Gastrocnemius medialis (tissue), 4 donors: ENCODE measurements at regions not wholly inside any gene's neighbourhood (a gene's known extent, or its start where the extent isn't known, plus 50 kb on each side); places are given as distances from the start of the nearest gene placed in this dataset.

Experiments used
- ATAC-seq, 2 donors: fragments of 150-250 bp; one replicate each; pipeline ENCODE4 v1.9.1; 2016
- DNase-seq, 2 donors: peaks; one replicate each; pipeline ENCODE4 v3.0.0-alpha.2; 2019
- H3K27ac ChIP-seq, 4 donors: fragments of 200-600 bp; sonication (generic); 1 replicate in 1 of 4; 2 replicates in 3 of 4; pipeline ENCODE4 v1.5.1; 2016 to 2018; ENCODE audit warnings: mild to moderate bottlenecking in 2 of 4, moderate library complexity in 1 of 4
- H3K27me3 ChIP-seq, 3 donors: fragments of 200-600 bp; sonication (generic) in 2 of 3; 1 replicate in 1 of 3; 2 replicates in 2 of 3; pipeline versions ENCODE4 v1.5.1 to v1.6.0; 2016 to 2019; ENCODE audit warnings: mild to moderate bottlenecking in 1 of 3, moderate library complexity in 1 of 3
- H3K36me3 ChIP-seq, 2 donors: fragments of 200-600 bp; sonication (generic) in 1 of 2; one replicate each; pipeline ENCODE4 v1.5.1; 2017 to 2018
- H3K4me1 ChIP-seq, 2 donors: fragments of 200-600 bp; sonication (generic) in 1 of 2; one replicate each; pipeline ENCODE4 v1.5.1; 2016 to 2017; ENCODE audit warnings: mild to moderate bottlenecking in 2 of 2
- H3K4me3 ChIP-seq, 4 donors: fragments of 200-600 bp; sonication (generic) in 3 of 4; 1 replicate in 1 of 4; 2 replicates in 3 of 4; pipeline ENCODE4 v1.5.1; 2016 to 2019; ENCODE audit warnings: mild to moderate bottlenecking in 2 of 4
- H3K9me3 ChIP-seq, 3 donors: fragments of 200-600 bp; sonication (generic) in 2 of 3; 1 replicate in 1 of 3; 2 replicates in 2 of 3; pipeline ENCODE4 v1.5.1; 2016 to 2019
- CTCF ChIP-seq, 5 experiments: fragments of 450-650 bp in 3 of 5; fragments of 200-600 bp in 2 of 5; sonication (generic) in 2 of 5; IDR thresholded peaks in 4 of 5; conservative IDR thresholded peaks in 1 of 5; 1 replicate in 4 of 5; 2 replicates in 1 of 5; pipeline ENCODE4 v1.5.1; 2016 to 2019; ENCODE audit warnings: antibody characterized with exemption in 5 of 5, mild to moderate bottlenecking in 3 of 5, moderate library complexity in 3 of 5
- POLR2A ChIP-seq, 2 donors: fragments of 450-650 bp; IDR thresholded peaks; one replicate each; pipeline ENCODE4 v1.6.1; 2017; ENCODE audit warnings: antibody characterized with exemption in 2 of 2, mild to moderate bottlenecking in 2 of 2, moderate library complexity in 2 of 2
- in situ Hi-C, 4 donors: fragments of 200-750 bp; cut with MboI; loops; one replicate each; pipeline versions ENCODE4 v1.15.0 to v1.8.0; 2017; ENCODE audit warnings: low sequenced_read_pairs in 4 of 4
- intact Hi-C: fragments of 100-400 bp; cut with DNase I; formaldehyde crosslinking; loops from one replicate; pipeline ENCODE4 v1.15.1; 2023; ENCODE audit warnings: low total_unique reads

- H3K36me3 ChIP-seq, result no peaks in the 10 kb centered on the region
- no peaks in the 10 kb centered on the region for H3K4me1 ChIP-seq
- DNase-seq (no peak), ATAC-seq (no peak)
- intact Hi-C loops, result no loop called here
- in situ Hi-C loops, result no loop called here
- H3K9me3 ChIP-seq, result no peaks in the 10 kb centered on the region
- TF ChIP-seq POLR2A (IDR thresholded peaks at IDR 0.05) (no peak), CTCF (IDR thresholded peaks at IDR 0.05 in 4 of 5, conservative IDR thresholded peaks at IDR 0.05 in 1 of 5) (no peak)
- H3K4me3 ChIP-seq, result no peak overlapping the region
- no peak overlapping the region for H3K27ac ChIP-seq
- H3K27me3 ChIP-seq, result no peaks in the 10 kb centered on the region
These were observed 56.9 kb upstream of the PDZRN3 start for GRCh38 chr3:73681610-73682009.

GRCh38 chr3:73681198-73681597, 56.5 kb upstream of the PDZRN3 start:
- intact Hi-C loops (no loop called here), in situ Hi-C loops (no loop called here)
- Histone ChIP-seq H3K4me3 (no peak overlapping the region), H3K4me1 (no peaks in the 10 kb centered on the region), H3K27me3 (no peaks in the 10 kb centered on the region), H3K27ac (no peak overlapping the region), H3K9me3 (no peaks in the 10 kb centered on the region), H3K36me3 (no peaks in the 10 kb centered on the region)
- ATAC-seq (no peak), DNase-seq (no peak)
- TF ChIP-seq POLR2A (IDR thresholded peaks at IDR 0.05), result no peak
- TF ChIP-seq CTCF (IDR thresholded peaks at IDR 0.05 in 4 of 5, conservative IDR thresholded peaks at IDR 0.05 in 1 of 5), result no peak

DNA sequence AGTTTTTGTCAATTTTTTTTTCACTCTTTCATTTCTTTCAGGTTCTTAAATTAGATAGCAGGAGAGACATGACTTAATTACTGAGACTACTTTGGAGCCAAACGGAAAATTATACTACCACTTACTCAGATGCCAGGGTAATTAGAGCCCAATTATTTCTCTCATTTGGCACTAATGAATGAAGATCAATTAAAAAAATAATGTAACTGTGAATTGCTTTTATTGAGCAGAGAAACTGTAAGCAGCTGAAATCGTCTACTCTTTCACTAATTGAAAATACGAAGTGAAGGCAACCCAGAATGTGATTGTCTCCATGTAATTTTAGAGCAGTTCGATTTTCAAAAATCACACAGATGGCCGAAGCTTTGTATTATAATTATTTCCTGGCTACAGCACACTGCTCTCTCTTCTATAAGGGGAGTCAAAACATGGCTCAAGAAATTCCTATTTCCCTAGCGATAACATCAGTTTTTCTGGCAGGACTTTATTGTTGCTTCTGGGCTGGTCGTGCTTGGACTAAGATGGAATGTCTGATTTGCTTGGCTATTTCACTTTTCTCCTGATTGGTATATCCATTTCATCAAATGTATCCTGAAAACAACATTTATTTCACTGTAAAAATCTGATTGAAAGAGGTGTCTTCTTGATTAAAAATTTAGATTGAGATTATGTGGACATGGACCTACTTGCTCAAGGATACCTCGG, 55.8 kb upstream of the PDZRN3 start:
- H3K27me3 ChIP-seq, result no peaks in the 10 kb centered on the region
- intact Hi-C loops (no loop called here), in situ Hi-C loops (no loop called here)
- H3K9me3 ChIP-seq, result no peaks in the 10 kb centered on the region
- ATAC-seq (no peak), DNase-seq (no peak)
- H3K36me3 ChIP-seq, result no peaks in the 10 kb centered on the region
- no peaks in the 10 kb centered on the region for H3K4me1 ChIP-seq
- H3K27ac ChIP-seq, result no peak overlapping the region
- H3K4me3 ChIP-seq, result no peak overlapping the region
- TF ChIP-seq POLR2A (IDR thresholded peaks at IDR 0.05) (no peak), CTCF (IDR thresholded peaks at IDR 0.05 in 4 of 5, conservative IDR thresholded peaks at IDR 0.05 in 1 of 5) (no peak)

DNA sequence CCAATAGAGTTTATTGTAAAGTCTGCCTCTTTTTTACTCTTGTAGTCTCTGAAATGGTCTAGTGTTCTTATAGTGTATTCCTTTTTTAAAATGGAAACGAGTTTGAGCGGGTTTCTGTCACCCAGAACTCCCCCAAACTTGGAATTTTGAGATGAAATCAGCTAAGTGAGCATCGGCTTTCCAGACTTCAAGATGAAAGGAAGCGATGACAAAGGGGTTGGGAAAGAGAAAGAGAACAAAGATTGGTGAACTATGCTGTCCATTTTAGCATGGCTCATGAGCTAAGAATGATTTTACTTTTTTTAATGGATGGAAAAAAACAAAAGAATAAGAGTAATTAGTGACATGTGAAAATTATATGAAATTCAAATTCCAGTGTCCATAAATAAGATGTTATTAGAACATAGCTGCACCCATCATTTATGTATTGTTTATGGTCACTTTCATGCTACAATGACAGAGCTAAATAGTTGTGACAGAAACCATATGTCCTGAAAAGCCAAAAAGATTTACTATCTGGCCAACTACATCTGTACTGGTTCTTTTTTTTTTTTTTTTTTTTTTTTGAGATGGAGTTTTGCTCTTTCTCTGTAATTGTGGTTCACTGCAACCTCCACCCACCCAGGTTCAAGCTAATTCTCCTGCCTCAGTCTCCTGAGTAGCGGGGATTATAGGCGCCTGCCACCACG, 52.7 kb upstream of the PDZRN3 start:
- TF ChIP-seq CTCF (IDR thresholded peaks at IDR 0.05 in 4 of 5, conservative IDR thresholded peaks at IDR 0.05 in 1 of 5) (no peak), POLR2A (IDR thresholded peaks at IDR 0.05) (no peak)
- no peaks in the 10 kb centered on the region for H3K36me3 ChIP-seq
- H3K9me3 ChIP-seq, result no peaks in the 10 kb centered on the region
- no peak overlapping the region for H3K4me3 ChIP-seq
- intact Hi-C loops (no loop called here), in situ Hi-C loops (no loop called here)
- DNase-seq, result no peak
- no peak overlapping the region for H3K27ac ChIP-seq
- ATAC-seq, result no peak
- no peaks in the 10 kb centered on the region for H3K4me1 ChIP-seq
- no peaks in the 10 kb centered on the region for H3K27me3 ChIP-seq
